H1 (cell line): ENCODE measurements at regions not wholly inside any gene's neighbourhood (a gene's known extent, or its start where the extent isn't known, plus 50 kb on each side); places are given as distances from the start of the nearest gene placed in this dataset.

ENCODE experiments used
- KDM5A ChIP-seq: fragments of 200-600 bp; IDR thresholded peaks from 2 replicates; pipeline ENCODE4 v1.7.1; 2012; ENCODE audit warnings: mild to moderate bottlenecking, low read length, inconsistent platforms, mixed read lengths
- PHF8 ChIP-seq: fragments of 200-600 bp; sonication (generic); conservative IDR thresholded peaks from 2 replicates; pipeline ENCODE4 v1.7.1; 2012; ENCODE audit warnings: low read depth, mild to moderate bottlenecking, inconsistent platforms, low read length, moderate library complexity
- TF ChIP-seq, protein P1 (sequence below), 3 experiments: IDR thresholded peaks; 1 replicate in 2 of 3; 2 replicates in 1 of 3; pipeline versions ENCODE4 v1.5.1 to v1.6.1; 2011; ENCODE audit warnings: low read length in 3 of 3, mild to moderate bottlenecking in 3 of 3, inconsistent platforms in 2 of 3, low read depth in 1 of 3, moderate library complexity in 1 of 3; ENCODE audit not compliant: insufficient read depth in 1 of 3; ENCODE audit errors: control extremely low read depth in 1 of 3

DNA sequence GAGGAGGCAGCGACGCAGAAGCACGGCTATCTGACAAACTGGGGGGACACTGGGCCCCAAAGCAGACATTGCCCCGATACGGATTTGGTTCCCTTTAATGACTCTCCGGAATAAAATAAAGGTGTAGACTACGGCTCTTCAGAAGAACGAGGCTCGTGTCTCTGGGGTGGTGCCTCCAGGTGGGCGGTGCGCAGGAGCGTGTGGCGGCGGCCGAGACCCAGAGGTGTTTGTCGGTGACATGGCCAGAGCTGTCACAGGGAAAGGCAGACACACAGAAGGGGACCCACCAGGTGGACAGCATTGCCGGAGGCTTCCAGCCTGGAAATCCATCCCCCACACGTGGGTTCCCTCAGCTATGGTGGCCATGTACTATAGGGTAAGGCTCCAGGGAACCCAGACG is 366.0 kb downstream of the BRD1 start (continued):
- TF ChIP-seq, protein P1, sequence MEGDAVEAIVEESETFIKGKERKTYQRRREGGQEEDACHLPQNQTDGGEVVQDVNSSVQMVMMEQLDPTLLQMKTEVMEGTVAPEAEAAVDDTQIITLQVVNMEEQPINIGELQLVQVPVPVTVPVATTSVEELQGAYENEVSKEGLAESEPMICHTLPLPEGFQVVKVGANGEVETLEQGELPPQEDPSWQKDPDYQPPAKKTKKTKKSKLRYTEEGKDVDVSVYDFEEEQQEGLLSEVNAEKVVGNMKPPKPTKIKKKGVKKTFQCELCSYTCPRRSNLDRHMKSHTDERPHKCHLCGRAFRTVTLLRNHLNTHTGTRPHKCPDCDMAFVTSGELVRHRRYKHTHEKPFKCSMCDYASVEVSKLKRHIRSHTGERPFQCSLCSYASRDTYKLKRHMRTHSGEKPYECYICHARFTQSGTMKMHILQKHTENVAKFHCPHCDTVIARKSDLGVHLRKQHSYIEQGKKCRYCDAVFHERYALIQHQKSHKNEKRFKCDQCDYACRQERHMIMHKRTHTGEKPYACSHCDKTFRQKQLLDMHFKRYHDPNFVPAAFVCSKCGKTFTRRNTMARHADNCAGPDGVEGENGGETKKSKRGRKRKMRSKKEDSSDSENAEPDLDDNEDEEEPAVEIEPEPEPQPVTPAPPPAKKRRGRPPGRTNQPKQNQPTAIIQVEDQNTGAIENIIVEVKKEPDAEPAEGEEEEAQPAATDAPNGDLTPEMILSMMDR (IDR thresholded peaks at IDR 0.05; ENCODE audit: control extremely low read depth in 1 of 3, insufficient read depth in 1 of 3, low read depth in 1 of 3, low read length in 3 of 3): no peak
- TF ChIP-seq PHF8 (no peak), KDM5A (no peak)
